IPS-NIHi11 (cell line): ENCODE measurements at regions not wholly inside any gene's neighbourhood (a gene's known extent, or its start where the extent isn't known, plus 50 kb on each side); places are given as distances from the start of the nearest gene placed in this dataset.
"Not testable (repeated sequence)": the region's sequence is repeated elsewhere in the genome, so short reads cannot be mapped to it uniquely, and the experiment has no call there.

Experiments
- DNase-seq: peaks from one replicate; pipeline ENCODE4 v3.0.0; 2012; ENCODE audit warnings: mixed read lengths, low spot score

DNA sequence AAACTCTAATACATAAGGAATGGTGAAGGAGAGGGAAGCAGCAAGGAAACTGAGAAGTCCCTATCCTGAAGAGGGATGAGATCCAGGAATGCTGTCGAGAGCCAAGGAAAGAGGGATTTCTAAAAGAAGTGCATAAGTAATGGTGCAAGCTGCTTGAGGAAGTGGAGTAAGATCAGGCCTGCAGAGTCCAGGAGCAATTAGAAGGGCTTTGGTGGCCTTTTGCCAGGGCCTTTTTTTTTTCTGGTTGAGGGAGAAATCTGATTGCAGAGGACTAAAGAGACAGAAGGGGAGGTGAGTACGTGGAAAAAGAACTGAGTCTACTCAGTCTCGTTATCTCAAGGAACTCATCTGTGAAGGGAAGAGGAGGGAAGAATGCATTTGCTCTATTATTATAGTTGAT, 396.2 kb downstream of the UTRN start:
- no peak for DNase-seq

DNA sequence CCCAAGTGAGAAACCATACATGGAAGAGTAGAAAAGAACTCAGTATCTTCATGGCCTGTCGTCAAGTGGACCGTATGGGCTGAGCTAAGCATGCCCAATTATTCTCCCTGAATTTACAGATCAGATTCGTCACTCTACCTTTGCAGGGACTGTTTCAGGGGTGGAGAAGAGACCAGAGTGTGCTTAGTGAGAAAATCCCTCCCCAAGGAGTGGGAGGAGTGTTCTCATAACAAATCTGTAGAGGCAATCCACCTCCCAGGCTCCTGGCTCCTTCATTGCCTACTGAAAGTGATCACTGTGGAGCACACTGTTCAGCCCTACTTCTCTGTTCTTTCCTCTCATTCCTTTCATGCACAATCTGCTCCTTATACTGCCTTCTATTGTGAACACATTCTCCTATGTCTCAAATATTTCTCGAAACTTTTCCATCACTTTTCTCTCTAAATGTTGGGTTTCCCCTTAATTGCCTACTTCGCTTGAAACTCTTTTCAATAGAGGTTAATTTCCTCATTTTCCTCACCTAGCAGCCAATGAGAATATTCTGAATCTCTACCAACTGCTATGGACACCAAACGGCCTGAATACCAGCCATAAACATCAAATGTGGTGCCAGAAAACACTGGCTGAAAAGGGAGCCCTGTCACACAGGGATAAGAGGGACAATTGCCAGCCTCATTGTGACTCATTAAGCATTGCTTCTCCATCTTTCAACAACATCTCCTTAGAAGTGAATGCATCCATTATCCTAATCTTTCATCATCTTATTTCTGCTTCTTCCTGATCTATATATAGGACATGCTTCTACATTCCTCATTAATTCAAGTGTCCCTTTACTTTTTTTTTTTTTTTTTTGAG, 398.3 kb downstream of the UTRN start:
- no peak for DNase-seq

DNA sequence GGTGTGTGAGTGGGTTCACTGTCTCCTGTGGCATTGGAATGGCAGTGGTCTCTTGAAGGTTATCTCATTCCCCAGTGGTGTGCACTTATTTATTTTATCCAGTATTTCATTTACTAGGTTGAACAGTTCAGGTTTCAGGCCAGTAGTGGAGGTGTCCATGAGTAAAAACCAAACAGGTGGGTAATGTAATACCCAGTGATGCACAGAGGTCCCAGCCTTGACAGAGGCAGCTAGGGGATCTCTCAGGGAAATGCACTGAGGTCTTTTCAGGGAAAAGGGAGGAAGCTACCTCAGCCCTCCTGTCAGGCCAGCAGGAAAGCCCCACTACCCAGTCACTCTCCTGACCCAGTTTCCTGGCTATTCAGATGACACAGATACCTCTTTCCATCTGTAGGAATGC, 403.6 kb downstream of the UTRN start:
- no peak for DNase-seq

DNA sequence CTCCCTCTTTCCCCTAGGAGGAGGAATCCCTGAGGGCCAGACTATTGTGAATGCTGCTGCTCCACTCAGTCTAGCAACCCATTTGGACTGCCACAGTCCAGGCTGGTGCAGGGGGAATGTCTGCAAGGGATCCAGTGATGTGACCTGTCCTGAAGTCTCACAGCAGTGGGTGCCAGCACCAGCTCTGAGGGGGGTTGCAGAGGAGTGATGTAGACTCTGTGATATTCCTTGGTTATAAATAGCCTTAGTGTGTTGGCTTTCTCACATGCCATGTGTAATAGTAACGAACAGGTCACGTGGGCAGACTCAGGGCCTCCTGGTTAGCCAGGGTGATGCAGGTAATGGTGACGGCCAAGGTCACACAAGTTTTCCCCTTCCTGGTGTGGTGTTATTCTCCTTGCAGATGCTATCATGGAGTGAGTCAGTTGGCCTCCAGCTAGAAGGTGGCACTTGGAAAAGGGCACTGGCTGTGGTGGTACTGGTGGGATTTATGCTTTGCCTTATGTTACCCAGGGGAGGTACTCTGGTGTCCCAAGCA, 404.4 kb downstream of the UTRN start:
- DNase-seq, result no peak

DNA sequence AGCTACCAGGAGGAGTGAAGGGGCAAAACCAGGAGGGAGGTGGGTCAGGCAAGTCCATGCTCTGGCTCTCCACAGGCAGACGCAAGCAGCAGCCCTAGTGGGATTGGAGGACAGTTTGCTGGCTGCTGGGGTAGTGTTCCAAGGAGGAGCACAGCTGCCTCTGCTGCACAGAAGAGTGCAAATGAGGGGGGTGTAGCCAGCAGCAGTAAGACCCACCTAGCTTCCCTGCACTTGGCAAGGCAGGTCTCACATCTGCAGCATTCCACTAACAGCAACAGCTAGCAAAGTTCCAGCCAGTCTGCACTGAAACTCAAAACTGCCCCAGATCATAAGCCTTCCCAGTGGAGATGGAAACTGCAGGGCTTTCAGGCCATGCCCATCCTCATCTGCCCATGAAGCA, 405.0 kb downstream of the UTRN start:
- no peak for DNase-seq

DNA sequence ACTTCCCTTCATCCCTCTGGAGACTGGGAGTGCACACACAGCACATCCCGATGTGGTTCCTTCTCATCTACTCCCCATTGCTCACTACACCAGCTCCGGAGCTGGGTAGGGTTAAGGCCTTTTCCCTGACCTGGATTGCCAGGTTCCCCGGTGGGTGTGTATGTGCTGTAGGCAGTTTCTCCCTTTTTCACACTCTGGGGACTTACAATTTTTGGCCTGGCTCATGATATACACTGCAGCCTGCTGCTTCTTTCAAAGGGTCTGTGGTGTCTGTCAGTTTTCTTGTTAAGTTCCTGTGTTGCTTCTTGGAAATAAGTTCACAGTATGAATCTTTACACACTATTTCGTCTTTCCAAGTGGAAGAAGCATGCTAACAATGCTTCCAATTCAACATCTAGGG, 405.5 kb downstream of the UTRN start:
- DNase-seq, result no peak

DNA sequence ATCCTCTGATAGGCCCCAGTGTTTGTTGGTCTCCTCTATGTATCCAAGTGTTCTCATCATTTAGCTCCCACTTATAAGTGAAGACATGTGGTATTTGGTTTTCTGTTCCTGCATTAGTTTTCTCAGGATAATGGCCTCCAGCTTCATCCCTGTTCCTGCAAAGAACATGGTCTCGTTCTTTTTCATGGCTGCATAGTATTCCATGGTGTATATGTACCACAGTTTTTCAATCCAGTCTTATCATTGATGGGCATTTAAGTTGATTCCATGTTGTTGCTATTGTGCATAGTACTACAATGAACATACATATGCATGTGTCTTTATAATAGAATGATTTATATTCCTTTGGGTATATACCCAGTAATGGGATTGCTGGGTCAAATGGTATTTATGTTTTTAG, 406.9 kb downstream of the UTRN start:
- not testable (repeated sequence) for DNase-seq

DNA sequence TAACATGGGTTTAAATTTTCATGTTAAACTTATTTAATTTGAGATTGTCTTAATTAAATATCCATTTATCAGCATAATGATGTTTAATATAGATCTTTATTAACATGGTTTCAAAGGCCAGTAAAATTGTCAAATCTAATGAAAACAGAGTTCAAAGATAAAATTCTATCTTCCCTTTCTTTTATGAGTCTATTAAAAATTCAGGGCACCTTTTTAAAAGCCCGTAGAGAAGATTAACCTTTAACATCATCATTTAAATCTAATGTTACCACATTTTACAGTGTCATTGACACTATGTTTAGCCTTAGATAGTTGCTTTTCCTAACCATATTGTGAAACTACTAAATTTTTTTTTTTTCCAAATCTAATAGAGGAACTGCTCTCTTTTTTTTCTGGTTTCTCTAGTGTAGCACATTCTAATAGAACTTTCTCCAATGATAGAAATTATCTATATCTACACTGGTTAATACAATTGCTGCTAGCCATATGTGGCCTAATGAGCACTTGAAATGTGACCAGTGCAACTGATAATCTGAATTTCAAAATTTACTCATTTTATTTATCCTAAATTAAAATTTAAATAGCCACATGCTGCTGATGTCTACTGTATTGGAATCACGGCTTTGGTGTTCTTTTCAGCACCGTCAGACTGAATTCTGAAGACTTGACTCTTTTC, 410.9 kb downstream of the UTRN start:
- no peak for DNase-seq

DNA sequence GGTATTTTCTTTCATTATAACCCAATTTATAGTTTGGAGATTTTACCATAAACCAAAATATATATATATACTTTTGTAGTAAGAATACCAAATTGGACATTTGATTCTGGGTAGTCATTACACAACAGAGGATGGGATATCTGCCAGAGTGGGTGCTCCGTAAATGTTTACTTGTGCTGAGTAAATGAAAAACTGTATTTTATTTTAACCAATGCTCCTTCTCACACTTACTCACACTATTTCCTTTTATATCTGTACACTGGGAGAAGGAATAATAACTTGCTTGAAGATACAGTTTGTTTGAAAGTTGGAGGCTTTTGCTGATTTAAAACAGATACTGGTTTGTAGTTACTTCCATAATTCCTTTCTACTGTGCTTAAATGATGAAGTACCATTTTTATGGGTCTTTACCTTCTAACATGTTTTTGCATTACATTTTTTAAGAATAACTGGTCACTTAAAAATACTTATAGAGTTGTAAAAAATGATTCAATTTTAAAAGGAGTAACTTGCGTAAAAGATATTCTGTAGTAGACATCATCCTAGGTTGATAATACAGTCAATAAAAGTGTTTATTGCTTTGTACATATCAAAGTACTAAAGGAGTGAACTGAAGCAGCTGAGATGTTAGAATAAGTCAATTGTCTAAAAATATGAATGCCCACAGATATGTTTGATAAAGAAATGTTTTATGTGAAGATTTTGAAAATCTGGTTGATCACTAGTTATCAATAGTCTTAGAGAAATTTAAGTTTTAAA, 411.7 kb downstream of the UTRN start:
- DNase-seq, result no peak

DNA sequence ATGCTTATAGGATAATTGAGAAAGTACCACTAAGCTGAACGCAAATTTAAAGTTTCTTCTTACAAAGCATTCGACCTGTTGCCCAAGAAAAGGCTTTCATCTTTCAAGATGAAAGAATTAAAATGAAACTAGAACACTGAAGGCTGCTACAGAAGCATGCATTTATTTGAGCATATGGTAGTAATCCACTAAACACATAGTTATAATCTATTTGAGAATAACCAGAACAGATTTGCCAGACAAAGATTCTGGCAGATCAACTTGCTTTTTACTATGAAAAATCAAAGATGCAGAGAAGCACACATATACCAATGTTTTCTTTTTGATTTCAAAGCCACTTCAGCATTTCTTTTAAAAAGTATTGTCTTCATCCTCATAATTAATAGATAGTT, 412.2 kb downstream of the UTRN start:
- DNase-seq, result no peak

DNA sequence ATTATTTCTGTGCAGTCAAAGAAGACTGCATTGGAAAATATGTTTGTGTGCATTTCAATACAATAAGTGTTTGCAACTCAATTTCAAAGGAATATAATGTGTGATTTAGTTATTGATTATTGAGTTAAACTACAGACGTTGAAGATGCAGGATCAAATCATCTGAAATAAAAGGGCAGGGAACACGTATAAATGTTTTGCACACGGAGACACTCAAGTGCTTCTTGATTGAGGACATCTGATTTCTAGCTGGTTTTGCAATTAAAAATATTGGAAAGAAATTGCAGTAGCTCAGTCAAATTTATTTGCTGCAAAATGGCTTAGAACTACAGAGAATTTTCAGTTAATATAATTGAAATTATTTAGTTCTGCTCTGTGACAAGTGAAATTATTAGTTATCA, 412.7 kb downstream of the UTRN start:
- no peak for DNase-seq

DNA sequence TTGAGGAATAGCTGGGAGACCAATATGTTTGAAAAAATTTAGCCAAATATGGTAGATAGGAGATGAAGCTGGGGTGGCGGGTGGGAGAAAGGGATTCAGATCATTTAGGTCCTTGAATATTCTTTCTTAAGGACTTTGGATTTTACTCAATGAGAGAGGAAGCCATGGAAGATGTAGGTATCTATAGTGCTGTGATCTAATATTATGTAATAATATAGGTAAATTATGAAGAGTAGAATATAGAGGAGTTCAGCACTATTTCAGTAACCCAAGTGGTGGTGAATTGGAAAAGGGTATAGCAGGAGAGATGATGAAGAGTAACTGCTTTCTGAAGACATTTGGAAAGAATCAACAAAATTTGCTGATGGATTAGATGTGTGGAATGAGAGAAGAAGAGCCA, 417.6 kb downstream of the UTRN start:
- DNase-seq, result no peak

DNA sequence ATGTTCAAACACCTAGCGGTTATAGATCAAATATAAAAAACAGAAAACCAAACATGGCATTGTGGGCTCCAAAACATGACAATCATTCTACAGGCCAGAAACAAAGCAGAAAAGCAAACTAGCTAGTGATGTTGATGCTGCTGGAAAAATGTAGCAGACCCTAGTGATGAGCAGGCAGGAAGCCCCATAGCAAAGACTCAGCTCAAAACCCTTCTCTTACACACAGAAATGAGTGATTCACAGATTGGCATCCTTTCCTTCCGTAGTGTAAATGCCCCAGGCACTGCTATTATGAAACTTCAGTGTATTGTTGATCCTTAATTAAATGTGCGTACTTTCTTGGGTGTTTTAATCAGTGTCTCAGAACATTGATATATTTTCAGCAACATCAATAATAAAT, 425.1 kb downstream of the UTRN start:
- DNase-seq, result no peak

DNA sequence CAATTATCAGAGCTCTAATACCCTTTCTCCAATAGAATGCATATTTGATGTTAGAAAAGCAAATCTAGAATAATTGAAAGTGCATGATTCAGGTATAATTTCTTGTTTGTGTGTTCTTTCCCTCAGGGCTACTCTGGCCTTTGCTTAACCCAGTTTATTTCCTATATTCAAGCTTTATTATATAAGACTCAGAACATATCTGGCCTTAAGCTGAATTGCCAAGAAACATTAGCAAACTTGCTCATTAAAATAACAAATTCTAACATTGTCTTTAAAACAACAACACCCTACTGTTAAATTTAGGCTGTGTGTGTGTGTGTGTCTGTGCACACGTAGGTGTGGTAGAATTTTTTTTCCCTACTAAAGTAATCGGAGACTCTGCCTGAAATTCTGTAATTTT, 426.5 kb downstream of the UTRN start:
- no peak for DNase-seq

DNA sequence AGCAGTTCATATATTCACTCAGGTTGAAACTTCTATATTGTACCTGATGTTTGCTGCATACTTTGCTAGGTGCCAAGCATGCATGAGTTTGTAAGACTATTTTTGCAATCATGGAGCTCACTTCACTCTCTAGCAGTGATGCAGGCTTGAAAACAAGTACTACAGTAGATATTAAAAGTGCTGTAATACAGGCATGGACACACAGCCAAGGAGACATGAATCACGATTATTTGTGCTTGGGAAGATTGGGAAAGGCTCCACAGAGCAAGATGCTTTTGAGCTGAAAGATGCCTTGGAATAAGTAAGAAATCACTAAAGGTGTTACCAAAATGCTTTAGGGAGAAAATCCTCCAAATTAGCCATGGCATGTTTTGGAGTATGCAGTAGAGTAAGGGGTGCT, 427.4 kb downstream of the UTRN start:
- no peak for DNase-seq

DNA sequence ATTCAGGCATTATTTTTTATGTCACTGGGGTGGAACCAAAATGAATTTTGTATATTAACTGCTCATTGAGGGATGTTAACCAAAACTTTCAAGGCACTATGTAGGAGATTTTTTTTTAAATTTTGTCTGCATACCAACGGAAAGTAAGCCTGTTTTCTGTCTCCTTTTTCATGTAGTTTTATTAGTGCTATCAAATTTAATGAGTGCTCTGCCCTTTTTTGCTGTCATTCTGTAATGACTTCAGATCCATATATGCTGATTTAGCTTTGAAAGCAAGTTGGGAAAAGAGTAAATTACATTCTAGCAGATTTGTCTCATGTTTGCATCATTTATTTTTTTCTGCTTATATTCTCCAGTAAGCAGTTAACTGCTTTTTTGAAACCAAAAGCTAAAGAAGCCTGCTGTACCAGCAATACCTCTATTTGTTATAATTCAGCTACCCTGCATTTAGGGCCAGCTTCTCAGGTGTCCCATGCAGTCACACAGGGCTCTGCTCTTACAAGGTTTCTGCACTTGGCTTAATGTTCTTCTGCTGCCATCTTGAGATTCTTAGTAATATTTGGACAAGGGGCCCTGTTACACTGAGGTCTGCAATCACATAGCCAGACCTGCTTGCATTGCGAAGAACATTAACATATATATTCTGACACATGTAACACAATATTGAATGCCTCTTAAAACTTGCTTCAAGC, 429.0 kb downstream of the UTRN start:
- DNase-seq, result no peak

DNA sequence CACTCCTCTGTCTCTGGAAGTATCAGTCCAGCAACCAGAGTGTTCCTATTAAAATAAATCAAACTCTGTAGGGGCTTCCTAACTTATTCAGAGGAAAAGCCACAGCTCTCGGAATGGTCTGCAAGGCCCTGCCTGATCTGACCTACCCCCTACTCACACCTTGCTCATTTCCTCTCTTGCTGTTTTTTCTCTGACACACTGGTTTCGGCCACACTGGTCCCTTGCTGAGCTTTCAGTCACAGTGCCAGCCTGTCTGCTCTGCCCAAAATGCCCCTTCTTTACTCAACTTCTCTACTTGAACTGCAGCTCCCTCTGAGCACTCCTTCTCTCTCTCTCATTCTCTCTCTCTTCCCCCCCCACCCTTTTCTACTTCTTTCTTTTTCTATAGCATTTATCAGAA, 430.2 kb downstream of the UTRN start:
- no peak for DNase-seq

DNA sequence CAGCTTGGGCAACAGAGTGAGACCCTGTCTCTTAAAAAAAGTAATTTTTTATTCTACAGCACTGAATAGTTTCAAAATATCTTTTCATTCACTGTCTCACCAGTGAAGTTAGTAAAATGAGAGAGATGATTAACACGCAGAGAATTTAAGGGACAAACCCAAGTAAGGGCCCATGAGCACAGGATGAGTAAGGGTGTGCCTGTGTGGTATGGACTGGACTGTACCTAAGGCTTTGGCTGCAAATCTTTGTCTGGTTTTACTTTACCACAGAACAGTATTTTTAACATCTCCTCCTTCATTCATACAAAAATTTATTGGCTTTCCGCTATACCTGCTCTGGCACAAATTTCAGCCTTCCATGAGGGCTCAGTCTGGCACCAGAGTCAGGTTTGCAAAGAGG, 433.3 kb downstream of the UTRN start:
- DNase-seq, result no peak

DNA sequence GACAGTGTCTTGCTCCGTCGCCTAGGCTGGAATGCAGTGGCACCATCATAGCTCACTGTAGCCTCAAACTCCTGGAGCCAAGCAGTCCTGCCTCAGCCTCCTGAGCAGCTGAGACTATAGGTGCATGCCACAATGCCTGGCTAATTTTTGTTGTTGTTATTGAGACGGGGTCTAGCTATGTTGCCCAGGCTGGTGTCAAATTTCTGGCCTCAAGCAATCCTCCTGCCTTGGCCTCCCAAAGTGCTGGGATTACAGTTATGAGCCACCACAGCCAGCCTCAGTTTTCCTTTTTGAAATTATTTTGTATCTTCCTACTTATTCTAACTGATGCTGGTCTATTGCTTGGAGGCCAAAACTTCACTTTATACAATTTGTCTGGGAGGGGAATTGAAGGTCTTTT, 436.1 kb downstream of the UTRN start:
- no peak for DNase-seq

DNA sequence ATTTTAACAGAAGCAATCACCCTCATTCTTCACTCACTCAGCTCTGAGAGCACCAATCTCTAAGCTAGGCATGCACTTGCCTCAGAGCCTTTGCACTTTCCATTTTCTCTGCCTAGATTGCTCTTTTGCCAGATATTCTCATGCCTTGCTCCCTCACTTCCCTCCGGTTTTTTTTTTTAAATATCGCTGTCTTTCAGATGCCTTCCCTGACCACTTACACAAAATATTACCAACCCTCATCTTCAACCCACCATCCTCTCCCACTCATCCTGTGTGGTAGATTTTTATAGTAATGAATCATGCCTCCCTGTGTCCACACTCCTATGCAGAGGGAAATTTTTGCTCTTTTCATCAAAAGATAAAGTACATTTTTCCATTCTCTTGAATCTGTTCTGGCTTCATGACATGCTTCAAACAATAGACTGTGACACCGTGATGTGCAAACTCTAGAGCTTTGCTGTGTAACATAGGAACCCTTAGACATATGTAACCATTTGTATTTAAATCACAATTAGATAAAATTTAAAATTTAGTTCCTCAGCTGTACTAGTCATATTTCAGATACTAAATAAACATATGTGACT, 437.1 kb downstream of the UTRN start:
- DNase-seq, result no peak

DNA sequence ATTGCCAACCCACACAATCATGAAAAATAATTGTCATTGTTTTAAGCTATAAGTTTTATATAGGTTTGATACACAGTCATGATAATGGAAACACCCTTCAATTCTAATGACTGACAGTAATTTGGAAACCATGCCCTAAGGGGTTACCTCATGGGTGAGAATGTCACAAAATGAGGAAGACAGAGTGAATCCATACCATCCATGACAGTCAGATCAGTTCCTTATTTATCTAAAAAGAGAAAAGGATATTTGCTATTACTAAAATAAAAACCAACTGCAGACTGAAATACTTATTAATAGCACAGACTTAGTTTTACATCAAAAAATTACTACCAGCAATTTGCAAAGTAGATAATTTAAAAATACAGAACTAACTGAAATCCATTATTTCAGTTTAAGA, 437.8 kb downstream of the UTRN start:
- no peak for DNase-seq

DNA sequence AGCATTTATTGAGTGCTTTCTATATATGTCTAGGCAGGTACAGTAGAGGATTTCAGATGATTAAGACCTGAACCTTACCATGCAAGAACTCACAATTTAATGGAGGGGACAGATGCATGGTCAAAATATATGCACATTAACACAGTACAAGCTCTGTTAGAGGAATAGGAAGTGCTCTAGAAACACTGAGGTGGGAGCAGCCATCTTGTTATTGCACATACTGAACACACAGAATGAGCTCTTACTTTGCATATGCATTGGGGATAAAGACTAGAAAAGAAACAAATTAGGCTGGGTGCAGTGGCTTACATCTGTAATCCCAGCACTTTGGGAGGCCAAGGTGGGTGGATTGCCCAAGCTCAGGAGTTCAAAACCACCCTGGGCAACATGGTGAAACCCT, 438.3 kb downstream of the UTRN start:
- DNase-seq, result no peak
